GM19455 (cell line): ENCODE measurements at regions not wholly inside any gene's neighbourhood (a gene's known extent, or its start where the extent isn't known, plus 50 kb on each side); places are given as distances from the start of the nearest gene placed in this dataset.

Experiments
- ATAC-seq: cut with Tn5 transposase; IDR thresholded peaks from one replicate; pipeline ENCODE4 v1.9.1; 2021; ENCODE audit not compliant: unreplicated experiment

DNA sequence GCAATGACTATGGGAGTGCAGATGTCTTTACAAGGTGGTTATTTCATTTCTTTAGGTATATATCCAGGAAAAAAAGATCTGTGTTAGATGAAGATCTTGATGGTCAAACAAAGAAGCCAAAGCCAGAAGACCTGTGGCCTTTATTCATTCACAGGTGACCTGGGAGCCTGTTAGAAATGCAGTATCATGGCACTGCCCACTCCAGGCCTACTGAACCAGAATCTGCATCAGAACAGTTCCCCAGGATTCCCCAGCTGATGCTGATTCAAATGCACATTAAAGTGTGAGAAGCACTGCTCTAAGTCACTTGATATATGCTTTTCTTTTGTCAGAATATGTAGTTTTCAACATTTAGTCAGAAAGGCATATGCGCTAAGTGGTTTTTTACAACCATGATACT, 251.1 kb downstream of the IPMK start:
- ATAC-seq, result no peak

DNA sequence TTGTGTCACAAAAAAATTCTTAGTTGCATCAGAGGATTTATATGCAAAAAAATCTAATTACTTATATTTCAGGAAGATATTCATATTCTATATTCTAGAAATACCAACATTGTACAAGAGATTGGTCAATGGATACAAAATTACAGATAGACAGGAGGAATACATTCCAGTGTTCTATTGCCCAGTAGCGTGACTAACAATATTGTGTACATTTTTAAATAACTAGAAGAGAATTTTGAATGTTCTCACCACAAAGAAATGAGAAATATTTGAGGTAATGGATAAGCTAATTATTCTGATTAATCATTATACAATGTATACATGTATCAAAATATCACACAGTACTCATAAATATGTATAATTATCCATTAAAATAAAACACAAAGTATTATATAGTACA, 253.3 kb downstream of the IPMK start:
- no peak for ATAC-seq

DNA sequence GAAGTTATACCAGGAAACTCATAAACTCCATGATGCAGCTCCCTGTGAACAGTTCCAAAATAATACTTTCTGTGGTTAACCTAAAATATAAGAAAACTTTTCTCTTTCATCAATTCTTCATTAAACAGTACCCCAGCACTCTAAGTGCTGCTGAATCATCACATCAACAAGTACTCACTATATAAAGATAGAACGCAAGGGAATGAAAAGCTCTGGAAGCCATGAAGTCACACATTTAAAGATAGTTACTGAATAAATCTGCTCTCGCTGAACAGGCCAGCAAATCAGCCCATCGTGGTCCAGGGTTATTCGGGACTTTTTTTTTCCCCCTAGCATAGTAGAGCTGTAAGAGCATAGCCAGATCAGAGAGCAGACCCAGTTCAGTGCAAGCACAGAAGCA, 254.3 kb downstream of the IPMK start:
- no peak for ATAC-seq

GRCh38 chr10:58010073-58010702, 257.5 kb downstream of the IPMK start:
- ATAC-seq, result no peak

DNA sequence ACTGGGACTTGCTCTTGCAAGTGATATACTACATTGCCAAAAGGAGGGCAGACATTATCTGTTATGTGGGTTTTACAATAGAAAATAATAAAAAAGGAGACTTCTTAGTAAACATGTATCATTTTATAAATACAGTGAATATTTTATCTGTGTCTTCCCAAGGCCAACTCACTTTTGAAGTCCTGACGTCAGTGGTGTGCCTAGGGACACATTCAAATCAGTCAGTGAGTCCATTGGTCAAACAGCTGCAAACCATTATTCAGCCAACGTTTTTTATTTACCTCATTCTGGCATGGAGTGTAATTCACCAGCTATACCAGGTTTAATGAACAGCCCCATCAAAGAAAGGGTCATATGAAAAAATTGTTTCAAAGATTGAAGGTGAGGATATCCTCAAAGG, 263.7 kb downstream of the IPMK start:
- ATAC-seq, result no peak

DNA sequence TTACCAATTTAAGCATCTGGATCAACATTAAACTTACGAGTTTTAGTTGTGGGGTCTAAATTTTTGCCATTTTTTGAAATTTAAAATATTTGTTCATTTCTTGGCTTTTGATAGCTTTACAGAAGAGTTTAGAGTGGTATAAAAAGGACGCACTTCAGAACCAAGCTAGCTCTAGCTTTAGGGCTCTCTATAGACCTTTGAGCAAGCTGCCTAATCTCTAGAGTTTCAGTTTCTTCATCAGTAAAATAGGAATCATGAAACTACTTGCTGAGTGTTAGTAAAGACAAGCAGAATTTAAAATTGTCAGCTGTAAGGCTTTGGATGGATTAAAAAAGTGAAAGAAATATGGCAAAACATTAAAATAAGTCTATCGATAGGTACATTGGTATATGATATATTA, 266.5 kb downstream of the IPMK start:
- ATAC-seq, result no peak

DNA sequence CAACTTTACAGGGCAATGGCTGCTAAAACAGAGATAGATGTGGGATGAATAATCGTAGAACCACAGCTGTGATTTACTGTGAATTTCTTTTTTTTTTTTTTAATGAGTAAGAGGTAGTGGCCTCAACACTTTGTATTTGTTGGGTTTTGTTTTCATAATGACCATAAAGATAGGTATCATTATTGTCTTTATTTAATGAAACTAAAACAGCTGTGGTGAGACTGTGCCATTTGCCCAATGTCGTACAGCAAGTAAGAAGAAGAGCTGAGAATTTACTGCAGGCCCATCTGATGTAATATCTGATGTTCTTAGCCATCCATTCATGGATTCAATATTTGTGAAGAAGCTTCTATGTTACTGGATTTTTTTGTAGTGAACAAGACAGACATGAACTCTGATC, 271.2 kb downstream of the IPMK start:
- ATAC-seq, result no peak

DNA sequence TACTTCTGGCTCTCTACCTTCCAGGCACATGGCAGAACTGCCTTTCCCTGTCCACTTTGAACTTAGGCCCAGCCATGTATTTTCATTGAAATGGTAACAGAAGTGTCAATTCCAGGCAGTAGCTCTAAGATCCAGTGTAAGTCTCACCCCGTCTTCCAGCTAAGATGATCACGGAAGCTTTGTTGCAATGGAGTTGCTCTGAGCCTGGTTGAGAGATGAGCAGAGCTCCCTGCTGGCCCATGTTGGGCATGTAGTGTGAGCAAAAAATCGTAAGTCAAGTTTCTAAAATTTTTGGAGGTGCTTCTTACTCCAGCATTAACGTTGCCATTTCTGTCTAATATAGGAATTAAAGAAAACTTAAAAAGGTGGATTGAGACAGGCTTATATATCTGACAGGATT, 274.4 kb downstream of the IPMK start:
- ATAC-seq, result no peak

- ATAC-seq, result no peak
These were observed 275.2 kb downstream of the IPMK start for GRCh38 chr10:57992321-57993077.

DNA sequence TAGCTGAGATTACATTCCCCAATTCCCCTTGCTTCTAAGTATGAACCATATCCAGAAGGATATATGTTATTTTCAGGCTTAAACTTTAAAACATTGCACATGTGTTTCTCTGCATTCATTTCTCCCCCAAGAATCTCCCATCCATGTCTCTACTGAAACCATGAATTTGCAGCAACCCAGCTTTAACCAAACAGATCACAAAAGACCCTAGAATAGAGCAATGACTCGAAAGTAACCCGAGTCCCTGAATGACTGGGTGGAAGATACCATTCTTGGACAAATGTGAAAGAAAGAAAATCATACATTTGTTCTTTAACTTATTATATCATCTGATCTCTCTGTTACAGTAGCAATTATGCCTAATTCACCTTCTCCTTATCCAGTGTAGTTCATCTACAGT, 278.7 kb downstream of the IPMK start:
- ATAC-seq, result no peak

DNA sequence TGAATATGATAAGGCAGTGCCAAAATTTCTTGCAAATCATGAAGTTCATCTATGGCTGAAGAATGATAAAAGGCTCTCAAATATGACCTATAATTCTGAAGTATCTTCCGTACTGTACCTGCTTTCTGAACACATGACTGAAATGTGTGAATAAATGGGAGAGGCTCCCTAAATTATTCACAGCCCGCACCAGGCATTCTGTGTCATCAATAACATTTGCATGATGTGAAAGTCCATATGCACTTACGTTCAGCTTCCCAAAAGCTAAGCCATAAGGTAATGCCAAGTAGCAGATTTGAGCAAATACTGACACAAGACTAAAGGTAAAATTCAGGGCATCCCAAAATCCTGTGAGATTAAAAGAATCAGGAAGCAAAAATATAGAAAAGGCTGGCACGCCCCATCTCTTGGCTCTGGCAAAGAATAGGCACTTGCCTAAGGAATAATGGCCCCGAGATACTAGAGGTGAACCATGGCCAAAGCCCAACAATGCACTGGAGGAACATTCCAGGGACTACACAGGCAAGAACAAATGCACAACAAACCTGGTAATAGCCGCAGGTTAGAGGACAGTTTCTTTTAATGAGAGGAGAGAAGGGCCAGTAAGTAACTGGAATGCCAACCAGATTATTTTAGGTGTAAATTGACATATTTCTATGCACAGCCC, 280.5 kb downstream of the IPMK start:
- no peak for ATAC-seq

DNA sequence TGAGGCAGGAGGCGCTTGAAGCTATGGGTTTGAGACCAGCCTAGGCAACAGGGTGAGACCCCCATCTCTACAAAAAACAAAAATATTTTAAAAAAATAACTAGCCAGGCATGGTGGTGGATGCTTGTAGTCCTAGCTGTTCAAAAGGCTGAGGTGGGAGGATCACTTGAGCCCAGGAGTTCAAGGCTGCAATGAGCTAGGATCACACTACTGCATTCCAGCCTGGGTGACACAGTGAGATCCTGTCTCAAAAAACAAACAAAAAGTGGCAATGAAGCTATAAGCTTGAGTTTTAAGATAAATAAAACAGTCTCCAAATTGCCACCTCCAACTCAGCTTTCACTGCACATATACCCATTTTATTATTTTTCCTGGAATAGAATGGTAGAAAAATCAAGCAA, 281.3 kb downstream of the IPMK start:
- no peak for ATAC-seq

GRCh38 chr10:57983281-57983791, 284.4 kb downstream of the IPMK start:
- no peak for ATAC-seq

GRCh38 chr10:57982091-57982490, 285.6 kb downstream of the IPMK start:
- no peak for ATAC-seq

- ATAC-seq, result no peak
These were observed 287.7 kb downstream of the IPMK start for GRCh38 chr10:57979956-57980355.

GRCh38 chr10:57979491-57979890, 288.2 kb downstream of the IPMK start:
- ATAC-seq, result no peak

DNA sequence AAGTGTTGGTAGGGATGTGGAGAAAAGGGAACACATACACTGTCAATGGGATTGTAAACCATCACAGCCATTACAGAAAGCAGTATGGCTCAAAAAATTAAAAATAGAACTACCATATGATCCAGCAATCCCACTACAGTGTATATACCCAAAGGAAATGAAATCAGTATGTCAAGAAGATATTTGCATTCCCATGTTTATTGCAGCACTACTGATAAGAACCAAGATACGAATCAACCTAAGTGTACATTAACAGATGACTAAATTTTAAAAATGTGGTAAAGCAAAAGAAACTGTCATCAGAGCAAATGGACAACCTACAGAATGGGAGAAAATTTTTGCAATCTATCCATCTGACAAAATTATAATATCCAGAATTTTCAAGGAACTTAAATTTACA, 290.4 kb downstream of the IPMK start:
- ATAC-seq, result no peak

GRCh38 chr10:57973451-57973850, 294.2 kb downstream of the IPMK start:
- no peak for ATAC-seq

GRCh38 chr10:57972783-57973182, 294.9 kb downstream of the IPMK start:
- ATAC-seq, result no peak

- ATAC-seq, result no peak
These were observed 299.2 kb downstream of the IPMK start for GRCh38 chr10:57968328-57969016.

DNA sequence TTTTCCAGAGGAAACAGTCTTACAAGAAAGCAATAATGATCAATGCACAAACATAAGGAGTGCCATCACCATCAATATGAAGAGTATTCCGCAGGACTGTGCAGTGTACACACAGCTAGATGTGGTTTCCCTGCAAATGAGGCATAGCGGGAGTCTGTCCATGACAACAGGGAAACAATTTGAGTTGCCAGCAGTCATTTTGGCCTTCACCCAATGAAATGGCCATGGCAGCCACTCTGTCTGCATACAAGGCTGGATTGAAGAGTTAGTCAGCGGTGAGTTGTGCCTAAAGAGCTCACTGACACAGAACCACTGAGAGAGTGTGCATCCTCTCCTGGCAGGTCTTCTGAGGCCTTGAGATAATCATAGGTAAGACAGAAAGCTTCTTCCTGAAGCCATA, 303.3 kb downstream of the IPMK start:
- ATAC-seq, result no peak

GRCh38 chr10:57963546-57963945, 304.1 kb downstream of the IPMK start:
- ATAC-seq, result no peak
